Stimulated activated memory B cell treated with anti-CD40 and anti-IgM and Interleukin-4, amounts not matched to agents 10 μg/mL and 1 μg/mL and 100 μg/mL, for 72 hours (primary cell): ENCODE measurements at regions not wholly inside any gene's neighbourhood (a gene's known extent, or its start where the extent isn't known, plus 50 kb on each side); places are given as distances from the start of the nearest gene placed in this dataset.

Source experiments
- ATAC-seq: fragments of 150-1000 bp; cut with Tn5 transposase; 2 replicates; pipeline ENCODE4 v1.10.0; 2021
- H3K27ac Mint-ChIP-seq: one replicate; pipeline ENCODE4 v1.8.0; 2022; ENCODE audit warnings: mild to moderate bottlenecking, mixed read lengths
- H3K27me3 Mint-ChIP-seq: one replicate; pipeline ENCODE4 v1.8.0; 2022; ENCODE audit warnings: mixed read lengths
- H3K36me3 Mint-ChIP-seq: one replicate; pipeline ENCODE4 v1.8.0; 2022; ENCODE audit warnings: mixed read lengths
- H3K4me1 Mint-ChIP-seq: one replicate; pipeline ENCODE4 v1.8.0; 2022; ENCODE audit warnings: mixed read lengths
- H3K4me3 Mint-ChIP-seq: one replicate; pipeline ENCODE4 v1.8.0; 2022; ENCODE audit warnings: mild to moderate bottlenecking, moderate library complexity, mixed read lengths
- H3K9me3 Mint-ChIP-seq: one replicate; pipeline ENCODE4 v1.8.0; 2022; ENCODE audit warnings: mixed read lengths

DNA sequence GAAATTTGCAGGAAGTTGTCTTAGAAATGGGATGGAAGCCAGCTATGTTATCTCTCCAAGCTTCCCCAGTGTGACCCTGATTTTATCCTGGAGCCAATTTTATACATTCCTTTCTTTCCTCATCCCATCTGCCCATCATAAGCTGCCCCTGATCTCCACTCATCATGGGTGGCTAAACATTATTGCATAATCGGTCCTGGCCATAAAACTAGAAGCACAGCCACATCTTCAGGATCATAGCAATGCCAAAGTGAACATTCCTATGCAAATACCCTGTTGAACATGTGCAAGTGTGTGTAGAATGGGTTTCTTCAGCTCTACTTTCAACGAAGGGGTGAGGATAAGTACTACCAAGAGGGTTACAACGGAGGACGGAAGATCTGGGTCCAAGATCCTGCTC is 50.6 kb upstream of the COG2 start:
- Mint-ChIP-seq H3K27me3 (peaks cover 30% of the 10 kb centered on the region), H3K4me1 (no peaks in the 10 kb centered on the region), H3K9me3 (peaks cover 6% of the 10 kb centered on the region), H3K27ac (no peak overlapping the region), H3K4me3 (no peak overlapping the region), H3K36me3 (no peaks in the 10 kb centered on the region)
- no peak for ATAC-seq

DNA sequence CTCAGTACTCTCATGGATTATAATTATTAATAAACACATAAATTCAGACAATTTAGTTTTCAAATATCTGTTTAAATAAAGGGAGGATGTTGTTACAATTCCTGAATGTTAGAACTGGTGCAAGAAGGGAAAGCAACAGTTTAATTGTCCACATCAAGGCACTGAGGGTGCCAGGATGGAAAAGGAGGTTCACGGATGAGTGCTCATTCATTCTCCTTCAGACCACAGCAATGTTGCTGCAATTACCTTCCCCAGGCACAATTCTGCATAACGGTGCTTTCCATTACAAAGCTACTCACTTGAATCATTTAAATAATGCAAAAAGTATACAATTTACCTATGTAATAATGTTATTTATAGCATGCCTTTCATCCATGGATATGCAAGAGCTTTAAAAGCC is 52.3 kb upstream of the COG2 start:
- Mint-ChIP-seq H3K27ac (no peak overlapping the region), H3K27me3 (peaks cover 30% of the 10 kb centered on the region), H3K36me3 (no peaks in the 10 kb centered on the region), H3K4me1 (no peaks in the 10 kb centered on the region), H3K4me3 (no peak overlapping the region), H3K9me3 (peaks cover 8% of the 10 kb centered on the region)
- ATAC-seq: no peak

DNA sequence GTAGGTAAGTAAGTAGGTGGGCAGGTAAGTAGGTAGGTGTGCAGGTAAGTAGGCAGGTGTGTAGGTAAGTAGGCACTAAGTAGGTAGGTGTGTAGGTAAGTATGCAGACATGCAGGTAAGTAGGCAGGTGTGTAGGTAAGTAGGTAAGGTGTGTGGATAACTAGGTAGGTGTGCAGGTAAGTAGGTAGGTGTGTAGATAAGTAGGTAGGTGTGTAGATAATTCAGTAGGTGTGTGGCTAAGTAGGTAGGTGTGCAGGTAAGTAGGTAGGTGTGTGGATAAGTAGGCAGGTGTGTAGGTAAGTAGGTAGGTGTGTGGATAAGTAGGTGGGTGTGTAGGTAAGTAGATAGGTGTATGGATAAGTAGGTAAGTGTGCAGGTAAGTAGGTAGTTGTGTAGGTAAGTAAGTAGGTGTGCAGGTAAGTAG is 53.9 kb upstream of the COG2 start:
- no peak for ATAC-seq
- Mint-ChIP-seq H3K27ac (no peak overlapping the region), H3K9me3 (peaks cover 9% of the 10 kb centered on the region), H3K4me1 (no peaks in the 10 kb centered on the region), H3K27me3 (peaks cover 18% of the 10 kb centered on the region), H3K4me3 (no peak overlapping the region), H3K36me3 (no peaks in the 10 kb centered on the region)

- H3K4me3 Mint-ChIP-seq: no peak overlapping the region
- H3K9me3 Mint-ChIP-seq: peaks cover 9% of the 10 kb centered on the region
- H3K27me3 Mint-ChIP-seq: peaks cover 17% of the 10 kb centered on the region
- H3K36me3 Mint-ChIP-seq: no peaks in the 10 kb centered on the region
- ATAC-seq: no peak
- no peak overlapping the region for H3K27ac Mint-ChIP-seq
- H3K4me1 Mint-ChIP-seq: no peaks in the 10 kb centered on the region
Observed at GRCh38 chr1:230587061-230587460, 55.2 kb upstream of the COG2 start.

DNA sequence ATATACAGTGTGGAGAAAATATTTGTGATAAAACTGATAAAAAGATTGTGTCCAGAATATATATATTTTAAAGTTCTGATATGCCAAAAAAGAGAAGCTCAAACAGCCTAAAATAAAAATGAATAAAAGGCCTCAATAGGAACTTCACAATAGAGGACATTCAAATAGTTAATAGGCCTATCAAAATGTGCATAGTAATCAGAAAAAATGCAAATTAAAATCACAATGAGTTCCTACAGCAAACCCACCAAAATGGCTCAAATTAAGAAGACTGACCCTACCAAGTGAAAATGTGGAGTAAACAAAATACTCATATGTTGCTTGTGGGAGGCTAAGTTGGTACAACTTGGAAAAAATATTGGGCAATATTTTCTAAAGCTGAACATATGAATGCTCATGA is 57.6 kb upstream of the COG2 start:
- no peaks in the 10 kb centered on the region for H3K36me3 Mint-ChIP-seq

GRCh38 chr1:230581446-230582079 is 60.7 kb upstream of the COG2 start:
- Mint-ChIP-seq H3K4me3 (no peak overlapping the region), H3K36me3 (no peaks in the 10 kb centered on the region), H3K27me3 (peaks cover 41% of the 10 kb centered on the region), H3K4me1 (no peaks in the 10 kb centered on the region), H3K9me3 (peaks cover 6% of the 10 kb centered on the region), H3K27ac (no peak overlapping the region)
- no peak for ATAC-seq

More for the DNA sequence above, 57.6 kb upstream of the COG2 start:
- H3K4me1 Mint-ChIP-seq: no peaks in the 10 kb centered on the region
- peaks cover 12% of the 10 kb centered on the region for H3K9me3 Mint-ChIP-seq
- H3K4me3 Mint-ChIP-seq: no peak overlapping the region
- H3K27me3 Mint-ChIP-seq: peaks cover 36% of the 10 kb centered on the region
- ATAC-seq: no peak
- H3K27ac Mint-ChIP-seq: no peak overlapping the region

- Mint-ChIP-seq H3K27ac (no peak overlapping the region), H3K27me3 (peaks cover 50% of the 10 kb centered on the region), H3K4me1 (no peaks in the 10 kb centered on the region), H3K9me3 (peaks cover 7% of the 10 kb centered on the region), H3K36me3 (no peaks in the 10 kb centered on the region), H3K4me3 (no peak overlapping the region)
- no peak for ATAC-seq
Observed at GRCh38 chr1:230578616-230579015, 63.7 kb upstream of the COG2 start.

- no peaks in the 10 kb centered on the region for H3K4me1 Mint-ChIP-seq
- no peak overlapping the region for H3K27ac Mint-ChIP-seq
- no peak overlapping the region for H3K4me3 Mint-ChIP-seq
- ATAC-seq: no peak
- peaks cover 7% of the 10 kb centered on the region for H3K9me3 Mint-ChIP-seq
- peaks cover 50% of the 10 kb centered on the region for H3K27me3 Mint-ChIP-seq
- no peaks in the 10 kb centered on the region for H3K36me3 Mint-ChIP-seq
Observed at GRCh38 chr1:230577537-230577936, 64.7 kb upstream of the COG2 start.

- H3K27me3 Mint-ChIP-seq: peaks cover 36% of the 10 kb centered on the region
- no peaks in the 10 kb centered on the region for H3K36me3 Mint-ChIP-seq
- no peaks in the 10 kb centered on the region for H3K4me1 Mint-ChIP-seq
- ATAC-seq: no peak
- peaks cover 4% of the 10 kb centered on the region for H3K9me3 Mint-ChIP-seq
- H3K4me3 Mint-ChIP-seq: no peak overlapping the region
- H3K27ac Mint-ChIP-seq: no peak overlapping the region
Observed at GRCh38 chr1:230575886-230576500, 66.3 kb upstream of the COG2 start.

- Mint-ChIP-seq H3K27me3 (peaks cover 27% of the 10 kb centered on the region), H3K36me3 (no peaks in the 10 kb centered on the region), H3K4me1 (no peaks in the 10 kb centered on the region), H3K27ac (no peak overlapping the region), H3K9me3 (peaks cover 4% of the 10 kb centered on the region), H3K4me3 (no peak overlapping the region)
- ATAC-seq: no peak
Observed at GRCh38 chr1:230574502-230574901, 67.8 kb upstream of the COG2 start.

- no peak overlapping the region for H3K4me3 Mint-ChIP-seq
- no peaks in the 10 kb centered on the region for H3K36me3 Mint-ChIP-seq
- H3K9me3 Mint-ChIP-seq: peaks cover 4% of the 10 kb centered on the region
- ATAC-seq: peak; percentile 27
- H3K27ac Mint-ChIP-seq: no peak overlapping the region
- H3K4me1 Mint-ChIP-seq: no peaks in the 10 kb centered on the region
- H3K27me3 Mint-ChIP-seq: peaks cover 26% of the 10 kb centered on the region
Observed at GRCh38 chr1:230573658-230574057, 68.6 kb upstream of the COG2 start.

GRCh38 chr1:230572121-230573105 is 69.9 kb upstream of the COG2 start:
- H3K4me1 Mint-ChIP-seq: no peaks in the 10 kb centered on the region
- H3K9me3 Mint-ChIP-seq: peaks cover 4% of the 10 kb centered on the region
- no peak overlapping the region for H3K27ac Mint-ChIP-seq
- no peak for ATAC-seq
- no peak overlapping the region for H3K4me3 Mint-ChIP-seq
- H3K36me3 Mint-ChIP-seq: no peaks in the 10 kb centered on the region
- peaks cover 18% of the 10 kb centered on the region for H3K27me3 Mint-ChIP-seq

- no peaks in the 10 kb centered on the region for H3K36me3 Mint-ChIP-seq
- H3K27ac Mint-ChIP-seq: no peak overlapping the region
- peaks cover 4% of the 10 kb centered on the region for H3K9me3 Mint-ChIP-seq
- no peaks in the 10 kb centered on the region for H3K4me1 Mint-ChIP-seq
- ATAC-seq: no peak
- no peak overlapping the region for H3K4me3 Mint-ChIP-seq
- peaks cover 18% of the 10 kb centered on the region for H3K27me3 Mint-ChIP-seq
Observed at GRCh38 chr1:230570724-230571360, 71.4 kb upstream of the COG2 start.

- Mint-ChIP-seq H3K9me3 (no peaks in the 10 kb centered on the region), H3K27me3 (peaks cover 22% of the 10 kb centered on the region), H3K4me1 (no peaks in the 10 kb centered on the region), H3K36me3 (no peaks in the 10 kb centered on the region), H3K27ac (no peak overlapping the region), H3K4me3 (no peak overlapping the region)
- no peak for ATAC-seq
Observed at GRCh38 chr1:230569201-230569600, 73.1 kb upstream of the COG2 start.

GRCh38 chr1:230568676-230569075 is 73.6 kb upstream of the COG2 start:
- Mint-ChIP-seq H3K27me3 (peaks cover 25% of the 10 kb centered on the region), H3K9me3 (no peaks in the 10 kb centered on the region), H3K27ac (no peak overlapping the region), H3K4me1 (no peaks in the 10 kb centered on the region), H3K4me3 (no peak overlapping the region), H3K36me3 (no peaks in the 10 kb centered on the region)
- no peak for ATAC-seq
